Parathyroid adenoma (tissue), 2 donors: ENCODE measurements at regions not wholly inside any gene's neighbourhood (a gene's known extent, or its start where the extent isn't known, plus 50 kb on each side); places are given as distances from the start of the nearest gene placed in this dataset.

ENCODE experiments used
- H2AFZ ChIP-seq: fragments of 300-600 bp; sonication (generic); one replicate; pipeline ENCODE4 v1.7.0; 2017; ENCODE audit warnings: antibody characterized with exemption, mild to moderate bottlenecking
- H3K27ac ChIP-seq: fragments of 300-600 bp; sonication (generic); one replicate; pipeline ENCODE4 v1.7.0; 2017
- H3K27me3 ChIP-seq: fragments of 300-600 bp; sonication (generic); one replicate; pipeline ENCODE4 v1.7.0; 2017; ENCODE audit warnings: low read length; ENCODE audit not compliant: control insufficient read depth, insufficient read depth
- H3K36me3 ChIP-seq: fragments of 300-600 bp; sonication (generic); one replicate; pipeline ENCODE4 v1.7.0; 2017; ENCODE audit warnings: low read length; ENCODE audit not compliant: control insufficient read depth, insufficient read depth
- H3K4me1 ChIP-seq: fragments of 300-600 bp; sonication (generic); one replicate; pipeline ENCODE4 v1.7.0; 2017; ENCODE audit warnings: control low read depth
- H3K4me2 ChIP-seq: fragments of 300-600 bp; sonication (generic); one replicate; pipeline ENCODE4 v1.7.0; 2017; ENCODE audit warnings: low read length
- H3K4me3 ChIP-seq: fragments of 300-600 bp; sonication (generic); one replicate; pipeline ENCODE4 v1.7.0; 2017; ENCODE audit warnings: low read depth, low read length
- H3K79me2 ChIP-seq: fragments of 300-600 bp; sonication (generic); one replicate; pipeline ENCODE4 v1.7.0; 2017; ENCODE audit warnings: control low read depth
- H3K9ac ChIP-seq: fragments of 300-600 bp; sonication (generic); one replicate; pipeline ENCODE4 v1.7.0; 2017; ENCODE audit warnings: mild to moderate bottlenecking
- H3K9me3 ChIP-seq: fragments of 300-600 bp; sonication (generic); one replicate; pipeline ENCODE4 v1.7.0; 2017; ENCODE audit warnings: low read length; ENCODE audit not compliant: control insufficient read depth
- CTCF ChIP-seq: fragments of 300-600 bp; sonication (generic); IDR thresholded peaks from one replicate; pipeline ENCODE4 v1.7.0; 2017; ENCODE audit warnings: antibody characterized with exemption, mild to moderate bottlenecking
- donor health status: primary hyperparathyroidism.

- no peak overlapping the region for H3K4me3 ChIP-seq
These were observed 213.9 kb downstream of the VAPA start for GRCh38 chr18:10127729-10128128.

GRCh38 chr18:10128921-10129501, 215.2 kb downstream of the VAPA start:
- no peak overlapping the region for H3K27ac ChIP-seq
- no peaks in the 10 kb centered on the region for H3K79me2 ChIP-seq

More at GRCh38 chr18:10127729-10128128, 213.9 kb downstream of the VAPA start:
- Histone ChIP-seq H3K4me2 (no peak overlapping the region), H3K9ac (no peak overlapping the region), H3K36me3 (no peaks in the 10 kb centered on the region), H2AFZ (no peak overlapping the region), H3K4me1 (peaks cover 22% of the 10 kb centered on the region), H3K27ac (no peak overlapping the region), H3K79me2 (no peaks in the 10 kb centered on the region), H3K27me3 (no peaks in the 10 kb centered on the region), H3K9me3 (no peaks in the 10 kb centered on the region)
- no peak for TF ChIP-seq CTCF

GRCh38 chr18:10130606-10131005, 216.8 kb downstream of the VAPA start:
- Histone ChIP-seq H2AFZ (no peak overlapping the region), H3K79me2 (no peaks in the 10 kb centered on the region), H3K4me1 (peaks cover 22% of the 10 kb centered on the region), H3K27ac (no peak overlapping the region), H3K27me3 (no peaks in the 10 kb centered on the region), H3K9ac (no peak overlapping the region), H3K9me3 (no peaks in the 10 kb centered on the region), H3K4me3 (no peak overlapping the region), H3K4me2 (no peak overlapping the region), H3K36me3 (no peaks in the 10 kb centered on the region)
- TF ChIP-seq CTCF: no peak

More at GRCh38 chr18:10128921-10129501, 215.2 kb downstream of the VAPA start:
- Histone ChIP-seq H3K27me3 (no peaks in the 10 kb centered on the region), H3K4me3 (no peak overlapping the region), H2AFZ (peak overlapping the region; percentile 39), H3K9ac (no peak overlapping the region), H3K9me3 (no peaks in the 10 kb centered on the region), H3K4me2 (no peak overlapping the region), H3K4me1 (peaks cover 22% of the 10 kb centered on the region), H3K36me3 (no peaks in the 10 kb centered on the region)
- no peak for TF ChIP-seq CTCF

- Histone ChIP-seq H3K4me3 (peak overlapping the region; percentile 55), H3K27ac (no peak overlapping the region), H3K4me1 (peaks cover 22% of the 10 kb centered on the region), H3K4me2 (peak overlapping the region; percentile 86), H3K9ac (no peak overlapping the region), H3K79me2 (no peaks in the 10 kb centered on the region), H3K36me3 (no peaks in the 10 kb centered on the region), H3K9me3 (no peaks in the 10 kb centered on the region), H3K27me3 (no peaks in the 10 kb centered on the region), H2AFZ (peak overlapping the region; percentile 94)
- no peak for TF ChIP-seq CTCF
These were observed 217.3 kb downstream of the VAPA start for GRCh38 chr18:10131081-10131459.
